H1 (cell line): ENCODE measurements at regions not wholly inside any gene's neighbourhood (a gene's known extent, or its start where the extent isn't known, plus 50 kb on each side); places are given as distances from the start of the nearest gene placed in this dataset.

Experiments used
- CTCF ChIA-PET: fragments of 300-600 bp; sonication (Branson Sonifier 250); formaldehyde crosslinking; loops from one replicate; lab custom pipeline; 2021; ENCODE audit not compliant: partially characterized antibody; lab: Charles Lee
- POLR2A ChIA-PET: fragments of 300-600 bp; sonication (Branson Sonifier 250); formaldehyde crosslinking; loops from one replicate; lab custom pipeline; 2021; ENCODE audit warnings: inconsistent platforms; ENCODE audit not compliant: partially characterized antibody; lab: Charles Lee
- DNase-seq, 2 experiments: peaks; one replicate each; pipeline versions ENCODE4 v3.0.0 to v3.0.0-alpha.2; 2010 to 2022; ENCODE audit warnings: low spot score in 2 of 2, low read depth in 1 of 2, mixed read lengths in 1 of 2
- FAIRE-seq: peaks from 2 replicates; lab custom pipeline; 2011; peaks lifted over from hg19 to GRCh38; lab: Jason Lieb, UNC
- H2AFZ ChIP-seq: 2 replicates; pipeline ENCODE4 v1.8.1; 2012; ENCODE audit warnings: low read length, inconsistent platforms
- H2AK5ac ChIP-seq: 2 replicates; pipeline ENCODE4 v1.6.1; 2013; ENCODE audit warnings: low read depth, low read length
- H2BK120ac ChIP-seq: replicated peaks from 2 replicates; pipeline ENCODE3; 2013; ENCODE audit warnings: low read depth, low read length, inconsistent platforms
- H2BK12ac ChIP-seq: 2 replicates; pipeline ENCODE4 v1.6.1; 2013; ENCODE audit warnings: low read depth, low read length
- H2BK15ac ChIP-seq: 2 replicates; pipeline ENCODE4 v1.6.1; 2013; ENCODE audit warnings: low read length
- H2BK20ac ChIP-seq: 2 replicates; pipeline ENCODE4 v1.6.1; 2013; ENCODE audit warnings: low read length
- H2BK5ac ChIP-seq: 2 replicates; pipeline ENCODE4 v1.6.1; 2013; ENCODE audit warnings: low read depth, low read length
- H3K14ac ChIP-seq: 2 replicates; pipeline ENCODE4 v1.6.1; 2013; ENCODE audit warnings: inconsistent platforms; ENCODE audit not compliant: insufficient read length
- H3K18ac ChIP-seq: 2 replicates; pipeline ENCODE4 v1.6.1; 2013; ENCODE audit warnings: low read length; ENCODE audit errors: extremely low read depth
- H3K23ac ChIP-seq: 2 replicates; pipeline ENCODE4 v1.6.1; 2013; ENCODE audit warnings: inconsistent platforms; ENCODE audit not compliant: insufficient read length
- H3K23me2 ChIP-seq: 2 replicates; pipeline ENCODE4 v1.6.1; 2013; ENCODE audit warnings: low read depth, low read length
- H3K27ac ChIP-seq: 2 replicates; pipeline ENCODE4 v1.6.1; 2011; ENCODE audit warnings: low read depth, low read length, inconsistent platforms
- H3K27me3 ChIP-seq, 4 experiments: replicated peaks in 1 of 4; 1 replicate in 1 of 4; 2 replicates in 3 of 4; pipeline versions ENCODE4 v1.6.1 to v1.8.1; 2011 to 2013; ENCODE audit warnings: low read length in 3 of 4, mild to moderate bottlenecking in 3 of 4, inconsistent platforms in 2 of 4, mixed read lengths in 2 of 4, moderate library complexity in 1 of 4; ENCODE audit not compliant: control insufficient read depth in 3 of 4, insufficient read depth in 3 of 4; ENCODE audit errors: extremely low read depth in 1 of 4
- H3K36me3 ChIP-seq, 4 experiments: 2 replicates each; pipeline versions ENCODE4 v1.6.1 to v1.8.1; 2011 to 2013; ENCODE audit warnings: mild to moderate bottlenecking in 4 of 4, low read length in 3 of 4, moderate library complexity in 2 of 4, control low read depth in 1 of 4, inconsistent platforms in 1 of 4; ENCODE audit not compliant: insufficient read depth in 4 of 4, control insufficient read depth in 2 of 4
- H3K4ac ChIP-seq: replicated peaks from 2 replicates; pipeline ENCODE3; 2013; ENCODE audit warnings: low read length, low read depth, mixed read lengths, inconsistent platforms; ENCODE audit not compliant: insufficient read length
- H3K4me1 ChIP-seq, 4 experiments: replicated peaks in 1 of 4; 1 replicate in 1 of 4; 2 replicates in 3 of 4; pipeline versions ENCODE4 v1.6.1 to v1.8.1; 2011 to 2013; ENCODE audit warnings: low read length in 3 of 4, inconsistent platforms in 2 of 4, mixed read lengths in 1 of 4; ENCODE audit not compliant: insufficient read depth in 4 of 4, control insufficient read depth in 3 of 4
- H3K4me2 ChIP-seq, 2 experiments: 2 replicates each; pipeline versions ENCODE4 v1.6.1 to v1.8.1; 2011 to 2013; ENCODE audit warnings: low read depth in 2 of 2, low read length in 2 of 2, control low read depth in 1 of 2, inconsistent platforms in 1 of 2, mild to moderate bottlenecking in 1 of 2; ENCODE audit not compliant: insufficient read depth in 1 of 2
- H3K4me3 ChIP-seq, 4 experiments: fragments of 200-600, 300-600 bp in 1 of 4; sonication (generic), shearing (Covaris generic), sonication (Bioruptor Twin) in 1 of 4; 2 replicates each; pipeline versions ENCODE4 v1.5.1 to v1.8.1; 2011 to 2016; ENCODE audit warnings: low read length in 4 of 4, low read depth in 3 of 4, control low read depth in 2 of 4, inconsistent platforms in 2 of 4, mild to moderate bottlenecking in 2 of 4, mixed read lengths in 1 of 4, moderate library complexity in 1 of 4; ENCODE audit not compliant: insufficient read depth in 2 of 4; ENCODE audit errors: extremely low read depth in 1 of 4
- H3K56ac ChIP-seq: replicated peaks from 2 replicates; pipeline ENCODE3; 2013; ENCODE audit warnings: low read depth, mild to moderate bottlenecking, mixed read lengths, low read length, inconsistent platforms; ENCODE audit not compliant: insufficient read length
- H3K79me1 ChIP-seq: 2 replicates; pipeline ENCODE4 v1.6.1; 2013; ENCODE audit warnings: low read depth, low read length, control low read depth
- H3K79me2 ChIP-seq, 2 experiments: 2 replicates each; pipeline versions ENCODE4 v1.6.1 to v1.8.1; 2012 to 2013; ENCODE audit warnings: low read length in 2 of 2, mild to moderate bottlenecking in 2 of 2, inconsistent platforms in 1 of 2; ENCODE audit not compliant: insufficient read depth in 2 of 2, control insufficient read depth in 1 of 2
- H3K9ac ChIP-seq, 4 experiments: replicated peaks in 1 of 4; 1 replicate in 1 of 4; 2 replicates in 3 of 4; pipeline versions ENCODE4 v1.6.1 to v1.8.1; 2011 to 2013; ENCODE audit warnings: low read depth in 3 of 4, low read length in 3 of 4, control low read depth in 2 of 4, mild to moderate bottlenecking in 2 of 4, moderate library complexity in 2 of 4, inconsistent platforms in 1 of 4; ENCODE audit errors: extremely low read depth in 1 of 4
- H3K9me3 ChIP-seq, 2 experiments: 2 replicates each; pipeline versions ENCODE4 v1.6.1 to v1.8.1; 2012 to 2013; ENCODE audit warnings: mild to moderate bottlenecking in 2 of 2, moderate library complexity in 2 of 2, control low read depth in 1 of 2, inconsistent platforms in 1 of 2, low read depth in 1 of 2, low read length in 1 of 2, mixed read lengths in 1 of 2; ENCODE audit not compliant: insufficient read depth in 2 of 2
- H4K20me1 ChIP-seq, 2 experiments: replicated peaks in 1 of 2; 2 replicates each; pipeline versions ENCODE3 to v1.8.1; 2011 to 2013; ENCODE audit warnings: inconsistent platforms in 2 of 2, low read length in 2 of 2, mild to moderate bottlenecking in 1 of 2; ENCODE audit not compliant: insufficient read depth in 2 of 2, control insufficient read depth in 1 of 2
- H4K5ac ChIP-seq: 2 replicates; pipeline ENCODE4 v1.6.1; 2013; ENCODE audit warnings: low read length, low read depth, mixed read lengths, inconsistent platforms; ENCODE audit not compliant: insufficient read length
- H4K8ac ChIP-seq: 2 replicates; pipeline ENCODE4 v1.8.0; 2013; ENCODE audit warnings: mild to moderate bottlenecking, moderate library complexity, low read length, inconsistent platforms; ENCODE audit not compliant: insufficient read depth; ENCODE audit errors: extremely low read depth
- H4K91ac ChIP-seq: replicated peaks from 2 replicates; pipeline ENCODE3; 2013; ENCODE audit warnings: low read length, mixed read lengths, inconsistent platforms; ENCODE audit not compliant: insufficient read length
- BRCA1 ChIP-seq: IDR thresholded peaks from 2 replicates; pipeline ENCODE4 v1.6.1; 2012; ENCODE audit warnings: low read depth, low read length, improper control_type of control experiment
- HDAC2 ChIP-seq, 2 experiments: fragments of 300-600 bp in 1 of 2; sonication (generic) in 1 of 2; IDR thresholded peaks; 2 replicates each; pipeline ENCODE4 v1.6.1; 2011 to 2012; ENCODE audit warnings: low read depth in 2 of 2, low read length in 2 of 2, mild to moderate bottlenecking in 2 of 2, moderate library complexity in 2 of 2, borderline replicate concordance in 1 of 2, inconsistent platforms in 1 of 2
- HDAC6 ChIP-seq: IDR thresholded peaks from one replicate; pipeline ENCODE4 v1.7.1; 2012; ENCODE audit warnings: low read depth, mild to moderate bottlenecking, inconsistent platforms, low read length, moderate library complexity
- KDM5A ChIP-seq: fragments of 200-600 bp; IDR thresholded peaks from 2 replicates; pipeline ENCODE4 v1.7.1; 2012; ENCODE audit warnings: mild to moderate bottlenecking, low read length, inconsistent platforms, mixed read lengths
- RAD21 ChIP-seq, 2 experiments: IDR thresholded peaks in 1 of 2; conservative IDR thresholded peaks in 1 of 2; 2 replicates each; pipeline ENCODE4 v1.6.1; 2011; ENCODE audit warnings: low read depth in 2 of 2, low read length in 2 of 2, improper control_type of control experiment in 1 of 2, inconsistent platforms in 1 of 2, mild to moderate bottlenecking in 1 of 2, moderate library complexity in 1 of 2
- YY1 ChIP-seq: IDR thresholded peaks from 2 replicates; pipeline ENCODE4 v1.6.1; 2011; ENCODE audit warnings: low read depth, mild to moderate bottlenecking, low read length
- WGBS, 2 experiments: shearing (Covaris generic) in 1 of 2; methylation state at CpG; one replicate each; pipeline versions ENCODE4 v1.1.6 to v1.1.7; 2013 to 2015; ENCODE audit warnings: low lambda C conversion rate in 2 of 2, mixed read lengths in 2 of 2, inconsistent platforms in 1 of 2, low coverage in 1 of 2, missing lambda C conversion rate in 1 of 2; ENCODE audit not compliant: insufficient replicate concordance in 2 of 2, insufficient coverage in 1 of 2, insufficient read length in 1 of 2; ENCODE audit errors: extremely low coverage in 1 of 2, missing lambda C conversion rate in 1 of 2; 5-methylcytosine and 5-hydroxymethylcytosine counted together
- TF ChIP-seq, protein P1 (sequence below), 3 experiments: IDR thresholded peaks; 1 replicate in 2 of 3; 2 replicates in 1 of 3; pipeline versions ENCODE4 v1.5.1 to v1.6.1; 2011; ENCODE audit warnings: low read length in 3 of 3, mild to moderate bottlenecking in 3 of 3, inconsistent platforms in 2 of 3, low read depth in 1 of 3, moderate library complexity in 1 of 3; ENCODE audit not compliant: insufficient read depth in 1 of 3; ENCODE audit errors: control extremely low read depth in 1 of 3

DNA sequence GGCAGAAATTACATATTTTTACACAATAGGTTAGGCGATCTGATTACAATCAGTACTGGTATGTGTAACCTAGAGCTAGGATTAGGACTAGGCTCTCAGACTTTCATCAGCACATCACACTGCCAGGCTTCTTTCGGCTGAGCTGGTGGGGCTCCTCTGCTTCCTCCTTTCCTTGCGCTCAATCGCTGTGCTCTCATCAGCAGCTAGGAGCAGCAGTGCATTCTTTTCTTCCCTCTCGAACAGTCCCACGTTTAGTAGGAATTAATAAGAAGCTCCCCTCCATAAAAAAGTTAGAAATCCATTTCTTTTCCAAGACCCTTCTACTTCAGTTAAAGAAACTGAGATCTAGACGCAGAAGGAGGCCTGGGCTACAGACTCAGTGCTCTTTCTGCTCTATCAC, 350.4 kb downstream of the SPRY1 start:
- no peaks in the 10 kb centered on the region for H3K9me3 ChIP-seq
- no peaks in the 10 kb centered on the region; a peak in 1 of 7 replicates for H3K4me1 ChIP-seq
- H3K56ac ChIP-seq, result no peak overlapping the region
- H3K4ac ChIP-seq, result no peak overlapping the region
- no peak overlapping the region for H3K4me2 ChIP-seq
- no peak overlapping the region for H3K4me3 ChIP-seq
- no peak overlapping the region for H3K23ac ChIP-seq
- no peak overlapping the region for H2AFZ ChIP-seq
- H3K23me2 ChIP-seq, result no peaks in the 10 kb centered on the region
- FAIRE-seq, result peak; percentile 52
- no peak overlapping the region for H2BK15ac ChIP-seq
- no peak overlapping the region for H4K5ac ChIP-seq
- H2BK120ac ChIP-seq, result no peak overlapping the region
- H2BK5ac ChIP-seq, result no peak overlapping the region
- POLR2A ChIA-PET, result no interaction called here
- no peak overlapping the region for H3K14ac ChIP-seq
- no peak for TF ChIP-seq HDAC2 (IDR thresholded peaks at IDR 0.05; ENCODE audit: borderline replicate concordance in 1 of 2, low read depth in 2 of 2, low read length in 2 of 2)
- no peak for TF ChIP-seq YY1
- TF ChIP-seq RAD21 (IDR thresholded peaks at IDR 0.05 in 1 of 2, conservative IDR thresholded peaks at IDR 0.05 in 1 of 2; ENCODE audit: low read depth in 2 of 2, low read length in 2 of 2), result peak; percentile 34 to 37; a peak in 3 of 4 replicates
- TF ChIP-seq KDM5A, result no peak
- TF ChIP-seq, protein P1, sequence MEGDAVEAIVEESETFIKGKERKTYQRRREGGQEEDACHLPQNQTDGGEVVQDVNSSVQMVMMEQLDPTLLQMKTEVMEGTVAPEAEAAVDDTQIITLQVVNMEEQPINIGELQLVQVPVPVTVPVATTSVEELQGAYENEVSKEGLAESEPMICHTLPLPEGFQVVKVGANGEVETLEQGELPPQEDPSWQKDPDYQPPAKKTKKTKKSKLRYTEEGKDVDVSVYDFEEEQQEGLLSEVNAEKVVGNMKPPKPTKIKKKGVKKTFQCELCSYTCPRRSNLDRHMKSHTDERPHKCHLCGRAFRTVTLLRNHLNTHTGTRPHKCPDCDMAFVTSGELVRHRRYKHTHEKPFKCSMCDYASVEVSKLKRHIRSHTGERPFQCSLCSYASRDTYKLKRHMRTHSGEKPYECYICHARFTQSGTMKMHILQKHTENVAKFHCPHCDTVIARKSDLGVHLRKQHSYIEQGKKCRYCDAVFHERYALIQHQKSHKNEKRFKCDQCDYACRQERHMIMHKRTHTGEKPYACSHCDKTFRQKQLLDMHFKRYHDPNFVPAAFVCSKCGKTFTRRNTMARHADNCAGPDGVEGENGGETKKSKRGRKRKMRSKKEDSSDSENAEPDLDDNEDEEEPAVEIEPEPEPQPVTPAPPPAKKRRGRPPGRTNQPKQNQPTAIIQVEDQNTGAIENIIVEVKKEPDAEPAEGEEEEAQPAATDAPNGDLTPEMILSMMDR (IDR thresholded peaks at IDR 0.05; ENCODE audit: control extremely low read depth in 1 of 3, insufficient read depth in 1 of 3, low read depth in 1 of 3, low read length in 3 of 3), result peak; percentile 33 to 42 (median 38)
- no peak for TF ChIP-seq BRCA1
- no peak for TF ChIP-seq HDAC6
- CTCF ChIA-PET, result interaction anchor here (0.6 to 1.6 kb wide), 21 partner anchors 9 to 469 kb away, joined by 3 to 5 read pairs (median 3); no protein-coding TSS in a partner anchor
- no peak overlapping the region for H3K27ac ChIP-seq
- no peaks in the 10 kb centered on the region for H3K27me3 ChIP-seq
- no peak overlapping the region for H3K9ac ChIP-seq
- H2BK12ac ChIP-seq, result no peak overlapping the region
- no peak for DNase-seq
- H2AK5ac ChIP-seq, result no peak overlapping the region
- H3K79me1 ChIP-seq, result no peaks in the 10 kb centered on the region
- no peaks in the 10 kb centered on the region for H3K79me2 ChIP-seq
- H3K18ac ChIP-seq, result no peak overlapping the region
- H4K20me1 ChIP-seq, result no peaks in the 10 kb centered on the region
- WGBS, 2 experiments, result 75% methylated on average over 7 of the region's 7 CpGs; no CpG with 5 or more reads in 1 of the 2 experiments
- no peak overlapping the region for H2BK20ac ChIP-seq
- no peak overlapping the region for H4K8ac ChIP-seq
- no peaks in the 10 kb centered on the region for H3K36me3 ChIP-seq
- H4K91ac ChIP-seq, result no peak overlapping the region
